T-helper 22 cell (primary cell): ENCODE measurements at regions not wholly inside any gene's neighbourhood (a gene's known extent, or its start where the extent isn't known, plus 50 kb on each side); places are given as distances from the start of the nearest gene placed in this dataset.

ENCODE experiments used
- DNase-seq: peaks from one replicate; pipeline ENCODE4 v3.0.0-alpha.2; 2020; ENCODE audit warnings: low read depth

DNA sequence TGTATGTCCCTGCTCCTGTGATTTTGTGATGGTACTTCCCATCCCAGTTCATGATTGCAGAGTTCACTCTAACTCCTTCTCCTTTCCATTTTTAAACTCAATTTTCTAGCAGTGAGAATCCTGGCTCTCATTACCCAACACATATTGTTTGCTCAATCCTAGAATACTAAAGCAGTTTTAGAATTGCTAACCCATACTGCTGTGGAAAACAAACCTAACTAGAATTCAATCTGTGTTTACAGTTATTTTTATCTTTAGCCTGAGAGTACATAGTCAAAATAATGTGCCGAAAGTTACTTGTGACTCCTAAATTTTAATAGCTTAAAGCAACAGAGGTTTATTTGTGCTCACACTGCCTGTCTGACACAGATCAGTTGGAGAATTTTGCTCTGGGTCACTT is 508.0 kb downstream of the AACS start:
- DNase-seq: no peak

- no peak for DNase-seq
These were observed 512.1 kb downstream of the AACS start for GRCh38 chr12:125577334-125577733.

GRCh38 chr12:125579916-125580315 is 514.7 kb downstream of the AACS start:
- no peak for DNase-seq

DNA sequence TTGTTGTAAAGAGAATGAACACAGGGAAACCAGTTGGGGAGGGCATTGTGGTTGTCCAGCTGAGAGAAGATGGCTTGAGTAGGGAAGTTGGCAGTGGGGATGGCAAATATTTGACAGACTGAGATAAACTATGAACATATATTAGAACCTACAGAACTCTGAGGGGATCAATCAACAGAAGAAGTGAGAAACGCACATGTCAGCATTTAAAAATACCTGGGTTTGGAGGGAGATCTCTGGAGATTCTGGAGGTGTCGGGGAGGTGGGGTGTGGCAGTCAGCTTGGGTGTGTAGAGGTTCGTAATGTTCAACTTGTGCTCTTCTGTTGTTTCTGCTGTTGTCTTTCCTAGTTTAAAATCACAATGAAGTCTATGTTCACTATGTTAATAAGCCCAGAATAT is 517.8 kb downstream of the AACS start:
- DNase-seq: no peak

DNA sequence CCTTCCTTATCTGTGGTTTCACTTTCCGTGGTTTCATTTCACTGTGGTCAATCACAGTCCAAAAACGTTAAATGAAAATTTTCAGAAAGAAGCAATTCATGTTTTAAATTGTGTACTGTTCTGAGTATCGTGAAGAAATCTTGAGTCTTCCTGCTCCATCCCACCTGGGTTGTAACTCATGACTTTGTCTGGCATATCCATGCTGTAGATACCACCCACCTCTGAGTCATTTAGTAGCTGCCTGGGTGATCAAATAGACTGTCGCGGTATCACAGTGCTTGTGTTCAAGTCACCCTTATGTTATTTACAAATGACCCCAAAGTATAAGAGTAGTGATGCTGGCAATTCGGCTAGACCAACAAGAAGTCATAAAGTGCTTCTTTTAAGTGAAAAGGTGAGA is 521.2 kb downstream of the AACS start:
- no peak for DNase-seq

- DNase-seq: no peak
These were observed 528.0 kb downstream of the AACS start for GRCh38 chr12:125593269-125593668.

DNA sequence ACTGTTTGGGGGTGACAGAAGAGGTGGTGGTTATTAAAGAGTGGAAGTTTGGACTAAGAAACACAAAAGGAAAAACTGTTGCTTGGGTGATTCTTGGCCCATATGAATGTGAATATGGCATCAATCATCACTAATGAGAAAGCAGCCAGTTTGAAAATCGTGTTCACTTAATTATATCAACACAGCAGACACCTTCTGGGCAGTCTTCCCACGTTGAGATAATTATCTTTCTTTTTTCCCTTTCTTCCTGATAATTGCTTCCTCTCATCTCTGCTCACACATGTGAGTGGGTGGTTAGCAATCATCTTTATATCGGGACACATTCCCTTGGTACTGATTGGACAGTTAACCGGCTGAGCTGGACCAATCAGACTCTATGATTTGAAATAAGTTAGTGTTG is 539.7 kb downstream of the AACS start:
- DNase-seq: no peak

DNA sequence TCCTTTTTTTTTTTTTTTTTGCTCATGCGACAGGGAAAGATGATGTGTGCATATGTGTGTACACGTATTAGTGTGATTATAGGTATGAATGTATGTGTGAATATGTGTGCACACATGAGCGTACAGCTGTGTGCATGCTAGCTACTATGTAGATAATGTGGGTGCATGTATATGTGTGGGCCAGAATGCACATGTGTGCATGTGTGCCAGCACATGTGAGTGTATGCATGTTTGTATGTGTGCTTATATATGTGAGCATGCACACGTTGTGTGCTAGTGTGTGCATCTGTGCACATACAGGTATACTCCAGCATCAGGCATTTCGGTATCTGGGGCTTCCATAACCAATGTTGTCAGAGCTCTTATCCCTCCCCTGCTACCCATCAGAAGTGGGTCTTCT is 541.1 kb downstream of the AACS start:
- DNase-seq: no peak

- DNase-seq: no peak
These were observed 545.1 kb downstream of the AACS start for GRCh38 chr12:125610292-125610691.

GRCh38 chr12:125610971-125611370 is 545.7 kb downstream of the AACS start:
- no peak for DNase-seq

GRCh38 chr12:125614058-125614457 is 548.8 kb downstream of the AACS start:
- no peak for DNase-seq

DNA sequence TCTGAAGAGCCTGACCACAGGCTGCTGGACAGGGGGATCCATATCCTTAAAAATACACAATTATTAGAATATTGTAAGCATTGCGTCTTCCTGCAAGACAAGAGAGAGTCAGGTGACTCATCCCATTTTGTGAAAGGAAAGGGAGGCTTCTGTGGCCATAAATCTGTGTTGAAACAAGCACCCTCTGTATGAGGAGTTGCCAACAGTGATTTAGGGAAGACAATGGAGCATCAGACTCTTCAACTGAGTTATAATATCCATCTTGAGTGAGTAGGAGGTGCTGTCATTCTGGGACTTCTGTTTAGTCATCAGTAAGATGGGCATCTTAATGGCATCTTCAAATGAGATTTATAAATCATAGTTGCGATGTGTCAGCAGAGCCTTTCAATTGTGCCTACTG is 554.5 kb downstream of the AACS start:
- no peak for DNase-seq

DNA sequence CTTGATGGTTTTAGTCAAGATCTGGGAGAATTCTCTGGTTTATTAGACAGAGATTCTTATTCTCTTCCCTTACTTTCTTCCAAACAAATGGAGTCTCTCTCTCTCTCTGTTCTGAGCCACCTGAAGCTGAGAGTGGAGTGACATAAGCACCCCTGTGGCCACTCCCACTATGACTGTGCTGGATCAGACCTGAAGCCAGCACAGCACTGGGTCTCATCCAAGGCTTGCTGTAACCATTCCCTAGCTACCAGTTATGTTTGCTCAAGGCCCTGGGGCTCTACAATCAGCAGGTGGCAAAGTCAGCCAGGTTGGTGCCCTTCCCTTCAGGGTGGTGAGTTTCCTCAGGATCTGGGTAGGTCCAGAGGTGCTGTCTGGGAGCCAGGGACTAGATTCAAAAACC is 568.5 kb downstream of the AACS start:
- no peak for DNase-seq

- no peak for DNase-seq
These were observed 569.6 kb downstream of the AACS start for GRCh38 chr12:125634813-125635212.

DNA sequence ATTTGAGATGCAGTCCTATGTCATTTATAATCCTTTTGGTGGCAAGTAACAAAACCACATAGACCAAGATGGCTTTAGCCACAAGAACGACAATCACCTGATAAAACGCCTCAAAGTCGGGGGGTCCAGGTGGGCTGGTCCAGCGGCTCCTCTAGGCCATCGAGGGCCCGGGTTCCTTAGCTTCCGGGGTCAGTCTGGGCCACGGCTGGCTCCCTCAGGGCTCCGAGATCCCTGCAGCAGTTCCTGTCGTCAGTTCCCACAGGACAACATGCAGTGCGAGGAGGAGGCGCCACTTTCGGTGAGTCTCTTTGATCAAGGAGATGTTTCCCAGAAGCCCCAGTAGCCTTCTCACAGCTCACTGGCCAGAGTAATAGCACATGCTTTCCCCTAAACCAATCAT is 574.6 kb downstream of the AACS start:
- DNase-seq: no peak

DNA sequence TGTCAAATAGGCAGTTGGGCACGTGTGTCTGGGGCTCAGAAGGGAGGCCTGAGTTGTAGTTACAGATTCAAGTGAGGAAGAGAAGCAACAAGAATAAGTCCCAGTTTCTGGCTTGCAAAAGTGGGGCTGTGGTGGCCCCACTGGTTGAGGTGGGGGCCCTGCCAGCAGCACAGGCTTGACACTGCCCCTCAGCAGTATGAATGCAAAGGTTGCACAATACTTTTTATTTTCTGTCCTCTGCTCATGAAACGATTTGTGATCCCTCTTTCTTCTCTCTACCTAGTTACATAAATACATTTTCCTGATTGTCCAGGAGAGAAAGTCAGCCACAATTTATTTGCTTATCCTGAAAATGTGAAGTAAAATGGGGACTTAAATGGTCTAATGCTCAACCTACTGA is 577.8 kb downstream of the AACS start:
- no peak for DNase-seq

DNA sequence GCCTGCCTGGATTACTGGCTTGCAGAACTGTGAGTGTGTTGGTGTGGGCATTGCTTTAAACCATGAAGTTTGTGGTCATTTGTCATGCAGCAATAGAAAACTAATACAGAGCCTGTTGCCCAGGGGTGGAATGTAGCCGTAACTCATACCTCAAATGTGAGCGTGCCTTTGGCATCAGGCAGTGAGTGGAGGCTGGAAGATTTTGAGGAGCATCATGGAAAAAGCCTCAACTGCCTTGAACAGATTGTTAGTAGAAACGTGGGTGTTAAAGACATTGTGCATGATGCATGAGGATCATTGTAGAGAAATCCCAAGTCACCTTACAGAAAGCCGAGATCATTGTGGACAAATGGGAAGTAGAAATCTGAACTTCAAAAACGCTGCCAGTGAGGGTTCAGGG is 580.5 kb downstream of the AACS start:
- DNase-seq: no peak

DNA sequence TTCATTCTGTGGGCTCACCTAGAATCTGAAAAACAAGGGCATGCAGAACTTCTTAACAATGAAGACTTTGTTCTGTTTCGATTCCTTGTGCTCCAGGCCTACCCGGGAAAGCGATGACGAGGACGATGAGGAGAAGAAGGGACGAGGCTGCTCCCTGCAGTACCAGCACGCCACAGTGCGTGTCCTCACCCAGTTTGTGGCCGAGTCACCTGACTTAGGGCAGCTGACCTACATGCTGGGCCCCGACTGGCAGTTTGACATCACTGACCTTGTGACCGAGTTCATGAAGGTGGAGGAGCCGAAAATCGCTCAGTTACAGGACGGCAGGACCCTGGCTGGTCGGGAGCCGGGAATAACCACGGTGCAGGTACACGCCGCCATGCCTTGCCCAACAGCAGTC is 585.4 kb downstream of the AACS start:
- DNase-seq: no peak

DNA sequence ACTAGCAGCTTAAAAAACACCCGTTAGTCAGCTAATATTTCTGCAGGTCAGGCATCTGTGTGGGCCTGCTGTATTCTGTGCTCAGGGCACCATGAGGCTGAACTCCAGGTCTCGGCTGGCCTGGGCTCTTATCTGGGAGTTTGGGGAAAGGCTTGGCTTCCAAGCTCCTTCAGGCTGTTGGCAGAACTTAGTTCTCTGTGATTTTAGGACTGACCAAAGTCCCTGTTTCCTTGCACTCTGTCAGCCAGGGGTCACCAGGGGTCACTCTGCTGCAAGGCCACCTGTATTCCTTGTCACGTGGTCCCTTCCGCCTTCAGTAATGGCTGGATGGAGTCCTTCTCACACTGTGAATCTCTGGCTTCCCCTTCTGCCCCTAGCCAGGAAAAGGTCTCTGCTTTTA is 586.4 kb downstream of the AACS start:
- DNase-seq: no peak

GRCh38 chr12:125652681-125653080 is 587.4 kb downstream of the AACS start:
- DNase-seq: no peak

DNA sequence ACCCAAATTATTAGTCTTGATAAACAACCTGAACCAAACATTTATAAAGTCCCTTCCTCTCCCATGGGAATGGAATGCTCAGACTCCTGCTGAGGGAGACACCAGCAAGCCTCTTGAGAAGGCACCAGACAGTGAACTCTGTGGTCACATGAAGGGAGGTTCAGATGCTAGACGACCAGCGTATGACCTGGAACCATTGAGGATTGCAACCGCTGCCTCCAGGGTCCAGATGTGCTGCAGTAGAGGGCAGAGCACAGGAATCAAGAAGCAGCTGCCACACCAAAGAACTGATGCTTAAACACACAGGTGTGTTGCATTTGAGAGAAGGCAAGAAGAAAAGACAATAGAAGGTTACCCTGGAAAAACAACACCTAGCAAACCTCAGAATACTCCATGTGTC is 592.4 kb downstream of the AACS start:
- no peak for DNase-seq

DNA sequence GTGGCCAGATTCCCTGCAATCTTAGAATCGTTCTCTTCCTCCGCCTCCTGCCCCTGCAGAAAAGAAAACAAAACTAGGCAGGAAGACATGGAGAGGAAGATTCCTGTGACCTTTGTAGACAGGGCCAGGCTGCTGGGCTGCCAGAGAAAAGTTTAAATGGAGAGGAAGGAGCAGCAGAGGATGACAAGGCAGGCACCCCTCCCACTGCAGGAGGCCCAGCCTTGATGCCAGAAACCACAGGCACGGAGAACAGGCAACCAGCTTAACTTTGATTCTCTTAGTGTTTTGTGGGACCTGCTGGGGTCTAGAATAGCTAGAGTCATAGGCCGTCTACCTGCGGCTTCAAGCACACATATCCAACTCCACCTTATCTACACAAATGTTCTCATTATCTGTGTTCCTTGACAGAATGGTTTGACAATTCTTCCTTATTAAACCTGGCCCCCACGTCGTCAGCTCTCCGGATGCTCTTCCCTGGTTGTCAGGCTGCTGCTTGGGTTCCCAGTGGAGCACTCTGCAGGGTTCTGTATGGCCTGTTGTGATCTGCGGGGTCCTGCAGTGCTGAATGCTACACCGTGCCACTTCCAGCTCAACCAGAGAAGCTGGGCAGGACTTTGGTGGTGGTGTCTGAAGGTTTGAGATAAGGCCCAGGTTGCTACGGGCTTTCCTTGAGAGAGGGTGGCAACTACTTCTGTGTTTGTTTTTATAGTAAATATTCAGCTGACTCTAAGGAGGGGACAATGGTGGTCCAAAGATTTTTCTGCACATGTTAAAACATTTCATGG is 609.5 kb downstream of the AACS start:
- no peak for DNase-seq

GRCh38 chr12:125676366-125676765 is 611.1 kb downstream of the AACS start:
- DNase-seq: no peak

GRCh38 chr12:125677829-125678228 is 612.6 kb downstream of the AACS start:
- DNase-seq: no peak

- DNase-seq: no peak
These were observed 613.4 kb downstream of the AACS start for GRCh38 chr12:125678589-125678993.
